ENCODE measurements at regions not wholly inside any gene's neighbourhood (a gene's known extent, or its start where the extent isn't known, plus 50 kb on each side); places are given as distances from the start of the nearest gene placed in this dataset.

DNA sequence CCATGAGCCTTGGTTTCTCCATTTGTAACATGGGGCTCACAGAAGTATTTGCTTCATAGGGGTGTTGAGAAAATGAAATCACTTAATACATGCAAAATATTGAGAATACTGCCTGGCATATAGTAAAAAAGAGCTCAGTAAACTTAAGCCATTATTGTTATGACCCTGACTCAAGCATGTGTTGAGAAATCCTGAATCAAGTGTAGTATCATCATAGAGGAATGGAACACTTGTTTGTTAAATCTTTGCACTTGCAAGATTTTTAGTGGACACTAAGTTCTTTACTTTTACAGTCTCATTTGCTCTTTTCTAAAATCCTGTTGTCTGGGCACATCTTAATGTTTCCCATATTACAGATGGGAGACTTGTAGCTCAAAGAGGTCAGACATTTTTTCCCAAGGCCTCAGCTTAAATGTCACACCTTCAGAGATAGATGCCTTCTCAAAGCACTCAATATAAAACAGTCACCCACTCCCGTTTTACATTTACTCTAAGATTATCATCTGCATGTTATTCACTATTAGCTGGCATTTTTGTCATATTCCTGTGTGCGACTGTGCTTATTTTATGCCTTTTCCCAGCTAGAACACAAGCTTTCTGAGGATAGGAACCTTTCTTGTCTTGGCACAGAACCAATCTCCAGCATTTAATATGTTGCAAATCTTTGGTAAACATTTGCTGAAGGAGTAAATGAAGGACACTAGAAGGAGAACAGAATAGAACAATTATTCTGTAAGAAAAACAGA is 250.0 kb upstream of the TNC start:
- Mint-ChIP-seq H3K4me1 (ENCODE audit: low read depth) (no peaks in the 10 kb centered on the region), H3K4me3 (no peak overlapping the region), H3K27me3 (peaks cover 2% of the 10 kb centered on the region), H3K27ac (no peak overlapping the region), H3K9me3 (peaks cover 5% of the 10 kb centered on the region), H3K36me3 (ENCODE audit: low read depth) (no peaks in the 10 kb centered on the region)
- ATAC-seq (no peak), DNase-seq (no peak)
- intact Hi-C loops (cut with micrococcal nuclease) = no loop called here
- TF ChIP-seq, protein P1, sequence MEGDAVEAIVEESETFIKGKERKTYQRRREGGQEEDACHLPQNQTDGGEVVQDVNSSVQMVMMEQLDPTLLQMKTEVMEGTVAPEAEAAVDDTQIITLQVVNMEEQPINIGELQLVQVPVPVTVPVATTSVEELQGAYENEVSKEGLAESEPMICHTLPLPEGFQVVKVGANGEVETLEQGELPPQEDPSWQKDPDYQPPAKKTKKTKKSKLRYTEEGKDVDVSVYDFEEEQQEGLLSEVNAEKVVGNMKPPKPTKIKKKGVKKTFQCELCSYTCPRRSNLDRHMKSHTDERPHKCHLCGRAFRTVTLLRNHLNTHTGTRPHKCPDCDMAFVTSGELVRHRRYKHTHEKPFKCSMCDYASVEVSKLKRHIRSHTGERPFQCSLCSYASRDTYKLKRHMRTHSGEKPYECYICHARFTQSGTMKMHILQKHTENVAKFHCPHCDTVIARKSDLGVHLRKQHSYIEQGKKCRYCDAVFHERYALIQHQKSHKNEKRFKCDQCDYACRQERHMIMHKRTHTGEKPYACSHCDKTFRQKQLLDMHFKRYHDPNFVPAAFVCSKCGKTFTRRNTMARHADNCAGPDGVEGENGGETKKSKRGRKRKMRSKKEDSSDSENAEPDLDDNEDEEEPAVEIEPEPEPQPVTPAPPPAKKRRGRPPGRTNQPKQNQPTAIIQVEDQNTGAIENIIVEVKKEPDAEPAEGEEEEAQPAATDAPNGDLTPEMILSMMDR (IDR thresholded peaks at IDR 0.05) = no peak
- ChIA-PET POLR2A (no interaction called here), CTCF (no interaction called here)

DNA sequence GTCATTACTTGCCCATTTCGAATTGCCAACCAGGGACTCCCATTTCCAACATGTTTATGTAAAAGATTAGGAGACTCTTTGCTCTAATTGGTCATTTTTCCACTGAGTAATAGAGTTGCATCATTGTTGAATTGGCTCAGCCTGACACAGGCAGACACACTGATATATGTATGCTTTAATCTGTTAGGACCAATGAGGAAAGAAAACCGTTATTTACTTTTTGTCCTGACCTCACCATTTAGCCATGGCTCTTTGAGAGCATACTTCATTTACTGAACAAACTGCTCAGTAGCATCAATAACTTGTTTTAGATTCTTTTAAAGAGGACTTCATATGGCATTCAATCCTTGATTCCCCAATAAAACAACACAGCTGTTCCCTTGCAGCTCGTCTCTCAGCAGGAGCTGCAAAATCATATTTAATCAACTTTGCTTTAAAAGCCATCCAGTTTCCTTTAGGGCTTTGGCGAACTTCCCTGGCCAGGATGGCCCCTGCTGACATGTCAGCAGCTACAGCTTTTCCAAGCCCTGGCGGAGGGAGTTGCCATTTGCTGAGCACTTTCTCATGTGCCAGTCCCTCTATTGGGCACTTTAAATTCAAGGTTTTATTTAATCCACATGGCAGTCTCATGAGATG is 251.5 kb upstream of the TNC start:
- CTCF ChIA-PET = interaction anchor here (1.4 kb wide), 1 partner anchor 25 kb away, joined by 3 read pairs; no protein-coding TSS in a partner anchor
- POLR2A ChIA-PET = no interaction called here
- Mint-ChIP-seq H3K4me3 (no peak overlapping the region), H3K27ac (no peak overlapping the region), H3K4me1 (ENCODE audit: low read depth) (no peaks in the 10 kb centered on the region), H3K36me3 (ENCODE audit: low read depth) (no peaks in the 10 kb centered on the region), H3K27me3 (peaks cover 2% of the 10 kb centered on the region), H3K9me3 (peaks cover 5% of the 10 kb centered on the region)
- ATAC-seq (no peak), DNase-seq (no peak)
- intact Hi-C loops (cut with micrococcal nuclease) = no loop called here
- TF ChIP-seq, protein P1 (IDR thresholded peaks at IDR 0.05) = no peak

DNA sequence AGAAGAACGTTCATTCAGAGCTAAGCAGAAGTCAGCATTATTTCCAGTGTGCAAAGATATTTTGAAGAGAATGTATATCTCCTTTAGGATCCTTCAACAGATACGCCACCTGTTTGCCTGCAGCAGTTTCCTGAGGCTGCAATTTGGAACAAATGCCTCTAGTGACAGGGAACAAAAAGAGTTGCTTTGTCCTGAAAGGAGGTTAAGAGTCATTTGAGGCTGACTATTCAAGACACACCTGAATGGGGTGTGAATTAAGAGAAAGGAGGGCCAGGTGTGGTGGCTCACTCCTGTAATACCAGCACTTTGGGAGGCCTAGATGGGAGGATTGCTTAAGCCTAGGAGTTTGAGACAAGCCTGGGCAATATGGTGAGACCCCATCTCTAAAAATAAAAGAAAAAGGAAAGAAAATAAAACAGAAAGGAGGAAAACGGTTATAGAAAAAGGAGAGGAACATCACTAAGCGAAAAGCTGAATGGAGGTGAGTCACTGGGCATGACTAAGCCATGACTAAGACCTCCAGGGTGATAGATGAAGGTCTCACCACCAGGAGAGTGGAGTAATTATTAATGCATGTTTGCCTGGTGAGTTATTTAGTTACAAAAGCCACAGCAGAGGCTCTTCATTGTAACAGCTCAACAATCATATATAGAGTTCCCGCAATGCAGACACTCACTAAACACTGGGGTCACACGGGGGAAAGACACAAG is 255.2 kb upstream of the TNC start:
- Mint-ChIP-seq H3K4me1 (ENCODE audit: low read depth) (no peaks in the 10 kb centered on the region), H3K4me3 (no peak overlapping the region), H3K27ac (no peak overlapping the region), H3K27me3 (peaks cover 2% of the 10 kb centered on the region), H3K9me3 (peaks cover 5% of the 10 kb centered on the region), H3K36me3 (ENCODE audit: low read depth) (no peaks in the 10 kb centered on the region)
- POLR2A ChIA-PET = no interaction called here
- TF ChIP-seq, protein P1 (IDR thresholded peaks at IDR 0.05) = no peak
- ATAC-seq = peak; percentile 58
- DNase-seq = peak; percentile 38
- CTCF ChIA-PET = no interaction called here
- intact Hi-C loops (cut with micrococcal nuclease) = no loop called here

DNA sequence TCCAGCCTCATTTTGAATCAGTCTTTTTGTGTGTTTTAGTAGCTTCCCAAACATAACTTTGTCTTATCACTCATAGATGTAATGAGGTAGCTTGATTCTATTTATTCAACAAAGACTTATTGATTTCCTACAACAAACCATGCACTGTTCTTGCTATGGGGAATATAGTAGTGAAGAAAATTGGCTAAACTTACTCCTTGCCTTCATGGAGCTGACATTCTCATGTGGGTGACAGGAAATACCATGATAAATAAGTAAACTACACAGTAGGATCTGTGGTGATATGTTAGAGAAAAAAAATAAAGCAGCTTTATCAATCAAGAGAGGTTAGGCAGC is 255.7 kb upstream of the TNC start:
- H3K36me3 Mint-ChIP-seq (ENCODE audit: low read depth) = no peaks in the 10 kb centered on the region
- intact Hi-C loops (cut with micrococcal nuclease) = no loop called here
- CTCF ChIA-PET = no interaction called here
- ATAC-seq (no peak), DNase-seq (no peak)
- H3K27me3 Mint-ChIP-seq = peaks cover 4% of the 10 kb centered on the region
- H3K4me1 Mint-ChIP-seq (ENCODE audit: low read depth) = no peaks in the 10 kb centered on the region
- TF ChIP-seq, protein P1 (IDR thresholded peaks at IDR 0.05) = no peak
- H3K27ac Mint-ChIP-seq = no peak overlapping the region
- peaks cover 5% of the 10 kb centered on the region for H3K9me3 Mint-ChIP-seq
- POLR2A ChIA-PET = no interaction called here
- no peak overlapping the region for H3K4me3 Mint-ChIP-seq

DNA sequence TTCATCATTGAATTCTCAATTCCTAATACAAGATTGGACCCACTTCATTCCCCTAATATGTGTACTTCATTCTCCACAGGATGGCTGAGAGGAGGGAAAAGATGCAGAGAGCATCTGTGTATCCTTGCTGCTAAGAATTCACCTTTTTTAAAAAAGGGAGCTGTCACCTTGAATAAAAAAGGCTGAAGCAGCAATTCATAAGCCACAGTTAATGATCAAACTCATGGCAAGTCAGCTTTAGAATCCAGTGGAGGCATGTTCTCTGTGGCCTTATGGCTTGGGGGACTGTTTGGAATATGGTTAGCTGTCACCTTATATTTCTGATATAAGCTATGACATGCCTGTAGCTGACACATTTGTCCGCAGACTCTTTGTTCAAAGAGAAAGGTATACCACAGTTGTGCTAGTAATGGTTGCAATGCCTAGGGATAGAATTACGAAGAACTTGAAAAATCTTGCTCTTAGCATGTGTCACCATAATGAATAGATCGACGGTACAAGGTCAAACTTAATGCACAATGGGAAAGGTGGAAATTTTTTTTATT is 256.8 kb upstream of the TNC start:
- Mint-ChIP-seq H3K4me3 (no peak overlapping the region), H3K9me3 (peaks cover 5% of the 10 kb centered on the region), H3K36me3 (ENCODE audit: low read depth) (no peaks in the 10 kb centered on the region), H3K4me1 (ENCODE audit: low read depth) (no peaks in the 10 kb centered on the region), H3K27me3 (peaks cover 4% of the 10 kb centered on the region), H3K27ac (no peak overlapping the region)
- CTCF ChIA-PET = no interaction called here
- DNase-seq (no peak), ATAC-seq (no peak)
- TF ChIP-seq, protein P1 (IDR thresholded peaks at IDR 0.05) = no peak
- POLR2A ChIA-PET = no interaction called here
- intact Hi-C loops (cut with micrococcal nuclease) = no loop called here

All from activated CD8-positive, alpha-beta T cell treated with anti-CD3 and anti-CD28 coated beads for 36 hours (primary cell).